HepG2 (cell line): ENCODE measurements at regions not wholly inside any gene's neighbourhood (a gene's known extent, or its start where the extent isn't known, plus 50 kb on each side); places are given as distances from the start of the nearest gene placed in this dataset.

Experiments used
- ATAC-seq: fragments of 200-7000 bp; cut with Tn5 transposase; 3 replicates; pipeline ENCODE4 v1.9.1; 2020; ENCODE audit warnings: mild to moderate bottlenecking, moderate library complexity
- BruUV-seq: library from RNA; stranded (reverse); fragments of 400-500 nt; replicated peaks from 2 replicates; lab custom pipeline; 2021; lab: Mats Ljungman, UMichigan
- CTCF ChIA-PET: fragments of 300-600 bp; formaldehyde crosslinking; extraction: SDS; loops from one replicate; lab custom pipeline; 2021; ENCODE audit warnings: low total read pairs, inconsistent platforms, low intra/inter-chr PET ratio; lab: Yijun Ruan, JAX
- POLR2A ChIA-PET: fragments of 350-600 bp; sonication (Branson Sonifier 250); formaldehyde crosslinking; loops from one replicate; lab custom pipeline; 2020; ENCODE audit warnings: antibody characterized with exemption, inconsistent platforms; lab: Yijun Ruan, JAX
- DNase-seq: peaks from one replicate; pipeline ENCODE4 v3.0.0-alpha.2; 2015; ENCODE audit warnings: low spot score
- FAIRE-seq: peaks from 3 replicates; lab custom pipeline; 2011; peaks lifted over from hg19 to GRCh38; lab: Jason Lieb, UNC
- H2AFZ ChIP-seq: one replicate; pipeline ENCODE4 v1.6.1; 2011; ENCODE audit warnings: low read length, inconsistent platforms
- H3K27ac ChIP-seq: fragments of 300-600 bp; 3 replicates; pipeline ENCODE4 v1.8.0; 2011; ENCODE audit warnings: mixed run types, mild to moderate bottlenecking, mixed read lengths, low read length, inconsistent platforms; ENCODE audit not compliant: insufficient read depth; ENCODE audit errors: extremely low read length
- H3K27me3 ChIP-seq, 2 experiments: fragments of 200-600 bp in 1 of 2; 2 replicates in 1 of 2; 3 replicates in 1 of 2; pipeline versions ENCODE4 v1.6.0 to v1.8.0; 2011; ENCODE audit warnings: low read length in 2 of 2, mild to moderate bottlenecking in 2 of 2, moderate library complexity in 2 of 2, inconsistent platforms in 1 of 2; ENCODE audit not compliant: insufficient read depth in 2 of 2, control insufficient read depth in 1 of 2
- H3K36me3 ChIP-seq, 2 experiments: fragments of 200-600 bp in 1 of 2; replicated peaks in 1 of 2; 2 replicates in 1 of 2; 3 replicates in 1 of 2; pipeline versions ENCODE4 v1.5.1 to v1.8.0; 2011; ENCODE audit warnings: low read length in 2 of 2, inconsistent platforms in 1 of 2; ENCODE audit not compliant: insufficient read depth in 2 of 2, control insufficient read depth in 1 of 2
- H3K4me1 ChIP-seq: 2 replicates; pipeline ENCODE4 v1.5.1; 2012; ENCODE audit warnings: low read length, inconsistent platforms; ENCODE audit not compliant: insufficient read depth
- H3K4me2 ChIP-seq: 2 replicates; pipeline ENCODE4 v1.6.0; 2011; ENCODE audit warnings: low read depth, low read length, inconsistent platforms
- H3K4me3 ChIP-seq, 3 experiments: fragments of 200-600 bp in 1 of 3; sonication (generic), shearing (Covaris generic) in 1 of 3; replicated peaks in 1 of 3; 2 replicates each; pipeline ENCODE4 v1.5.1; 2011 to 2016; ENCODE audit warnings: low read length in 3 of 3, inconsistent platforms in 2 of 3, low read depth in 2 of 3, mild to moderate bottlenecking in 2 of 3, control low read depth in 1 of 3, mixed read lengths in 1 of 3; ENCODE audit not compliant: insufficient read depth in 1 of 3
- H3K79me2 ChIP-seq: one replicate; pipeline ENCODE4 v1.6.1; 2011; ENCODE audit warnings: low read length, inconsistent platforms; ENCODE audit not compliant: insufficient read depth
- H3K9ac ChIP-seq: 2 replicates; pipeline ENCODE4 v1.6.0; 2011; ENCODE audit warnings: mild to moderate bottlenecking, low read depth, low read length, inconsistent platforms; ENCODE audit not compliant: insufficient read depth
- H3K9me3 ChIP-seq: 2 replicates; pipeline ENCODE4 v1.5.1; 2012; ENCODE audit warnings: mild to moderate bottlenecking, low read length
- H4K20me1 ChIP-seq: 2 replicates; pipeline ENCODE4 v1.6.0; 2011; ENCODE audit warnings: inconsistent platforms, mild to moderate bottlenecking, low read length, moderate library complexity; ENCODE audit not compliant: insufficient read depth
- ERF ChIP-seq: IDR thresholded peaks from 2 replicates; pipeline ENCODE4 v1.6.1; 2018; ENCODE audit warnings: missing biosample characterization, missing genetic modification reagents
- GATA4 ChIP-seq: sonication (generic); IDR thresholded peaks from 2 replicates; pipeline ENCODE4 v1.6.1; 2016; ENCODE audit warnings: antibody characterized with exemption, low read depth, borderline replicate concordance
- KLF16 ChIP-seq, 2 experiments: sonication (generic) in 1 of 2; formaldehyde crosslinking in 1 of 2; IDR thresholded peaks; 2 replicates each; pipeline versions ENCODE4 v1.6.1 to v1.8.0; 2016 to 2023; ENCODE audit warnings: missing genetic modification reagents in 2 of 2, missing compliant biosample characterization in 1 of 2
- NFIC ChIP-seq: IDR thresholded peaks from 2 replicates; pipeline ENCODE4 v1.6.1; 2012; ENCODE audit warnings: mild to moderate bottlenecking, low read length, inconsistent platforms
- NFKB2 ChIP-seq: sonication (generic); formaldehyde crosslinking; IDR thresholded peaks from 2 replicates; pipeline ENCODE4 v1.4.0; 2020; ENCODE audit warnings: missing genetic modification reagents, borderline replicate concordance
- TBP ChIP-seq: sonication (generic); formaldehyde crosslinking; IDR thresholded peaks from 2 replicates; pipeline ENCODE4 v1.5.0; 2020; ENCODE audit warnings: missing genetic modification reagents
- ZBTB3 ChIP-seq: sonication (generic); formaldehyde crosslinking; IDR thresholded peaks from 2 replicates; pipeline ENCODE4 v1.4.0; 2020; ENCODE audit warnings: low read depth, mild to moderate bottlenecking, moderate library complexity, missing genetic modification reagents, borderline replicate concordance
- ZNF484 ChIP-seq: sonication (generic); formaldehyde crosslinking; IDR thresholded peaks from 2 replicates; pipeline ENCODE4 v1.5.1; 2020; ENCODE audit warnings: mild to moderate bottlenecking, low read depth, missing genetic modification reagents, borderline replicate concordance
- ZNF816 ChIP-seq: sonication (generic); formaldehyde crosslinking; IDR thresholded peaks from 2 replicates; pipeline ENCODE4 v1.8.0; 2022; ENCODE audit warnings: missing genetic modification reagents, mild to moderate bottlenecking, borderline replicate concordance
- WGBS: methylation state at CpG from one replicate; pipeline ENCODE4 v1.1.6; 2017; ENCODE audit warnings: low lambda C conversion rate; 5-methylcytosine and 5-hydroxymethylcytosine counted together
- in situ Hi-C: cut with HindIII; loops from 2 replicates; pipeline ENCODE4 v1.10.0; 2017; ENCODE audit warnings: low pct_unique_long_range_greater_than_20kb; ENCODE audit not compliant: extremely low pct_ligation_motif_present
- intact Hi-C: fragments of 100-400 bp; cut with micrococcal nuclease; formaldehyde crosslinking; loops from one replicate; pipeline ENCODE4 v1.10.0; 2022; ENCODE audit not compliant: unreplicated experiment
- TF ChIP-seq, protein P1 (sequence below): sonication (generic); formaldehyde crosslinking; IDR thresholded peaks from 2 replicates; pipeline ENCODE4 v1.5.1; 2020; ENCODE audit warnings: mild to moderate bottlenecking, missing genetic modification reagents
- TF ChIP-seq, protein P2 (sequence below): fragments of 450-650 bp; IDR thresholded peaks from 2 replicates; pipeline ENCODE4 v1.6.1; 2017
- TF ChIP-seq, protein P3 (sequence below): sonication (generic); formaldehyde crosslinking; IDR thresholded peaks from 2 replicates; pipeline ENCODE4 v1.4.0; 2020; ENCODE audit warnings: mild to moderate bottlenecking, missing genetic modification reagents, borderline replicate concordance

DNA sequence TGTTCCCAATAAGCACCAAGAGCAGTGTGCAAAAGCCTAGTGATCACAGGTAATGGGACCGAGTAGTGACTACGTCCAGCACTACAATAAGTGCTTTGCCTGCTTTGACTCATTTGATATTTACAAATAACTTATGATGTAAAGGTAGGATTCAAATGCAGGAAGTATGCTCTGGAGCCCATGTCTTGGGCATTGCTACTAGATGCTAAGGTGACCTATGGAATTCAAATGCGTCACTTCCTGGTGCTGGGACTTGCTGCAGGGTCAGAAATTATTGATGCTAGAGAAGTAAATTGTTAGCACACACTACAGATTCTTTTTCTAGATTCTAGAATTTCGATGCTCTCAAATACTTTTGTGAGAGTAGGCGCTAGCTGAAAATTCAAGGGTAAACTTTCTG is 101.2 kb upstream of the TSC22D2 start (continued):
- TF ChIP-seq, protein P1, sequence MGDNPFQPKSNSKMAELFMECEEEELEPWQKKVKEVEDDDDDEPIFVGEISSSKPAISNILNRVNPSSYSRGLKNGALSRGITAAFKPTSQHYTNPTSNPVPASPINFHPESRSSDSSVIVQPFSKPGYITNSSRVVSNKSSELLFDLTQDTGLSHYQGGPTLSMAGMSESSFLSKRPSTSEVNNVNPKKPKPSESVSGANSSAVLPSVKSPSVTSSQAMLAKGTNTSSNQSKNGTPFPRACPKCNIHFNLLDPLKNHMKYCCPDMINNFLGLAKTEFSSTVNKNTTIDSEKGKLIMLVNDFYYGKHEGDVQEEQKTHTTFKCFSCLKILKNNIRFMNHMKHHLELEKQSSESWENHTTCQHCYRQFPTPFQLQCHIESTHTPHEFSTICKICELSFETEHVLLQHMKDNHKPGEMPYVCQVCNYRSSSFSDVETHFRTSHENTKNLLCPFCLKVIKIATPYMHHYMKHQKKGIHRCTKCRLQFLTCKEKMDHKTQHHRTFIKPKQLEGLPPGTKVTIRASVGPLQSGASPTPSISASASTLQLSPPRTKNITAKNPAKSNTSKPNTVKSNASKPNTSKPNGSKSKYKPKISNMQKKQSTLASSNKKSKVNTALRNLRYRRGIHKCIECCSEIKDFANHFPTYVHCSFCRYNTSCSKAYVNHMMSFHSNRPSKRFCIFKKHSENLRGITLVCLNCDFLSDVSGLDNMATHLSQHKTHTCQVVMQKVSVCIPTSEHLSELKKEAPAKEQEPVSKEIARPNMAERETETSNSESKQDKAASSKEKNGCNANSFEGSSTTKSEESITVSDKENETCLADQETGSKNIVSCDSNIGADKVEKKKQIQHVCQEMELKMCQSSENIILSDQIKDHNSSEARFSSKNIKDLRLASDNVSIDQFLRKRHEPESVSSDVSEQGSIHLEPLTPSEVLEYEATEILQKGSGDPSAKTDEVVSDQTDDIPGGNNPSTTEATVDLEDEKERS (CRISPR knock-in tag), result no peak
- TF ChIP-seq GATA4, result no peak
- no peak for TF ChIP-seq TBP (CRISPR knock-in tag)
- no peak for TF ChIP-seq NFIC
- no peak for TF ChIP-seq ZNF484 (CRISPR knock-in tag)

DNA sequence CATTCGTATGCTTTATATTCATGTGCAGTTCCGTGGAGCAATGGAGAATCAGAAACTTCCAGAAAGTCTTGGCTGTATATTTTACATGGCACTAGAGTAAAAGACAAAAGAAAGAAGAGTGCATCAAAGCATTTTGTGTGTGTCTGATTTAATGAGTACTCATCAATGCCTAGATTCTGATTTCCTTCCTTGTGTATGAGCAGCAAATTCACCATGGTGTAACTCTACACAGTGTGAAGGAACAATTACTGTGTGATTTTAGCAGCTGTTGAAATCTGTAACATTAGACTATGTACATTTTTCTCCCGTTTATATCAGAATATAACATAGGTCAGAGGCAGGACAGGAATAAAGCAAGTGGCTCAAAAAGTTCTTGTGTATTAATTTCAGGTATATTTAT is 102.0 kb upstream of the TSC22D2 start:
- TF ChIP-seq, protein P2, sequence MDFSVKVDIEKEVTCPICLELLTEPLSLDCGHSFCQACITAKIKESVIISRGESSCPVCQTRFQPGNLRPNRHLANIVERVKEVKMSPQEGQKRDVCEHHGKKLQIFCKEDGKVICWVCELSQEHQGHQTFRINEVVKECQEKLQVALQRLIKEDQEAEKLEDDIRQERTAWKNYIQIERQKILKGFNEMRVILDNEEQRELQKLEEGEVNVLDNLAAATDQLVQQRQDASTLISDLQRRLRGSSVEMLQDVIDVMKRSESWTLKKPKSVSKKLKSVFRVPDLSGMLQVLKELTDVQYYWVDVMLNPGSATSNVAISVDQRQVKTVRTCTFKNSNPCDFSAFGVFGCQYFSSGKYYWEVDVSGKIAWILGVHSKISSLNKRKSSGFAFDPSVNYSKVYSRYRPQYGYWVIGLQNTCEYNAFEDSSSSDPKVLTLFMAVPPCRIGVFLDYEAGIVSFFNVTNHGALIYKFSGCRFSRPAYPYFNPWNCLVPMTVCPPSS, result no peak
- TF ChIP-seq ZNF816 (CRISPR knock-in tag), result no peak
- no peak for TF ChIP-seq ERF (CRISPR knock-in tag)
- TF ChIP-seq, protein P3, sequence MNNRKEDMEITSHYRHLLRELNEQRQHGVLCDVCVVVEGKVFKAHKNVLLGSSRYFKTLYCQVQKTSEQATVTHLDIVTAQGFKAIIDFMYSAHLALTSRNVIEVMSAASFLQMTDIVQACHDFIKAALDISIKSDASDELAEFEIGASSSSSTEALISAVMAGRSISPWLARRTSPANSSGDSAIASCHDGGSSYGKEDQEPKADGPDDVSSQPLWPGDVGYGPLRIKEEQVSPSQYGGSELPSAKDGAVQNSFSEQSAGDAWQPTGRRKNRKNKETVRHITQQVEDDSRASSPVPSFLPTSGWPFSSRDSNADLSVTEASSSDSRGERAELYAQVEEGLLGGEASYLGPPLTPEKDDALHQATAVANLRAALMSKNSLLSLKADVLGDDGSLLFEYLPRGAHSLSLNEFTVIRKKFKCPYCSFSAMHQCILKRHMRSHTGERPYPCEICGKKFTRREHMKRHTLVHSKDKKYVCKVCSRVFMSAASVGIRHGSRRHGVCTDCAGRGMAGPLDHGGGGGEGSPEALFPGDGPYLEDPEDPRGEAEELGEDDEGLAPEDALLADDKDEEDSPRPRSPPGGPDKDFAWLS (CRISPR knock-in tag), result no peak
- no peak for TF ChIP-seq KLF16 (CRISPR knock-in tag; IDR thresholded peaks at IDR 0.05)
- TF ChIP-seq NFKB2 (CRISPR knock-in tag), result no peak
- no peak for TF ChIP-seq ZBTB3 (CRISPR knock-in tag)
- no peak overlapping the region for H2AFZ ChIP-seq
- POLR2A ChIA-PET, result no interaction called here
- no peak overlapping the region for H3K27ac ChIP-seq
- no peaks in the 10 kb centered on the region for H3K79me2 ChIP-seq
- no peaks in the 10 kb centered on the region for H4K20me1 ChIP-seq
- 23% methylated on average over 3 of the region's 3 CpGs for WGBS
- DNase-seq (no peak), FAIRE-seq (no peak), ATAC-seq (no peak)
- in situ Hi-C loops, result no loop called here
- intact Hi-C loops, result no loop called here
- no peak overlapping the region for H3K4me3 ChIP-seq
- H3K9ac ChIP-seq, result no peak overlapping the region
- no peaks in the 10 kb centered on the region for H3K36me3 ChIP-seq
- H3K27me3 ChIP-seq, result peaks cover 1 to 6% of the 10 kb centered on the region in 2 experiments; a peak in 2 of 5 replicates
- CTCF ChIA-PET, result no interaction called here
- H3K4me1 ChIP-seq, result no peaks in the 10 kb centered on the region
- BruUV-seq, result no TSS peak
- no peaks in the 10 kb centered on the region for H3K9me3 ChIP-seq
- no peak overlapping the region for H3K4me2 ChIP-seq
